ENCODE measurements at regions not wholly inside any gene's neighbourhood (a gene's known extent, or its start where the extent isn't known, plus 50 kb on each side); places are given as distances from the start of the nearest gene placed in this dataset.

DNA sequence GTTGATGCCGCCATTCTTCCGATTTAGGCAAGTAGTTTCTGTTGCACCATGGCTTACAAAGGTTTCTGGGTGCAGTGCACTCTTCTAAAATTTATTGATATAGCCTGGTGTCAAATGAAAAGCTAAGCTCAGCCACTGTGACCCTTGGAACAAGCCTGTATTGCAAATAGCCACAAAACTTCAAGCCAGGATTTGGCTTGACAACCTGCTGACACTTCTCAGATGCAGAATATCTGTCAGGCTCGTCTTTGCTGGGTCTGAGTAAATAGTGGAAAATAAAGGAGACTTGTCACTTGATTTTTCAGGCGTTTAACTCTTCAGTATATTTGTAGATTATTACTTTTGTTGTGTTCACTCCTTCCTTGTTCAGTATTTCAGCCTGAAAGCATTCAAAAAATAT lies 871.8 kb downstream of the OTOL1 start:
- BruUV-seq (replicated peaks), result no TSS peak
- Histone ChIP-seq H4K20me1 (replicated peaks; ENCODE audit: control insufficient read depth, insufficient read depth, low read length) (no peaks in the 10 kb centered on the region), H3K4me2 (ENCODE audit: insufficient read depth, low read length) (no peak overlapping the region), H3K4me3 (no peak overlapping the region), H3K27me3 (ENCODE audit: control insufficient read depth in 2 of 2, insufficient read depth in 2 of 2, low read length in 2 of 2) (no peaks in the 10 kb centered on the region), H3K27ac (ENCODE audit: extremely low read depth, low read depth, low read length) (no peak overlapping the region), H3K9me3 (replicated peaks; ENCODE audit: control insufficient read depth, insufficient read depth, low read depth, low read length) (no peaks in the 10 kb centered on the region; the same call in 1 of the 2 replicates), H3K9ac (ENCODE audit: insufficient read depth in 1 of 2, low read depth in 2 of 2, low read length in 2 of 2) (no peak overlapping the region), H3K79me2 (ENCODE audit: control insufficient read depth, insufficient read depth, low read length) (no peaks in the 10 kb centered on the region), H3K4me1 (replicated peaks in 1 of 2; ENCODE audit: control insufficient read depth in 2 of 2, insufficient read depth in 2 of 2, low read length in 2 of 2) (no peaks in the 10 kb centered on the region), H2AFZ (ENCODE audit: low read depth, low read length) (no peak overlapping the region), H3K9me1 (ENCODE audit: control insufficient read depth, insufficient read depth, low read length) (no peaks in the 10 kb centered on the region), H3K36me3 (ENCODE audit: control insufficient read depth, insufficient read depth, low read length) (no peaks in the 10 kb centered on the region)
- FAIRE-seq (no peak), ATAC-seq (no peak), DNase-seq (ENCODE audit: extremely low read depth in 1 of 4, low spot score in 3 of 4) (no peak)
- intact Hi-C loops (cut with micrococcal nuclease), result no loop called here
- CTCF ChIA-PET (ENCODE audit: low intra/inter-chr PET ratio), result no interaction called here
- WGBS (ENCODE audit: insufficient coverage, low coverage, missing lambda C conversion rate), result 3% methylated on average over 4 of the region's 4 CpGs
- in situ Hi-C loops (cut with MboI), result no loop called here
- TF ChIP-seq CHD2 (IDR thresholded peaks at IDR 0.05; ENCODE audit: low read depth, low read length) (no peak), NCOA2 (IDR thresholded peaks at IDR 0.05; ENCODE audit: partially characterized antibody in 2 of 2) (no peak), ZNF174 (CRISPR knock-in tag; IDR thresholded peaks at IDR 0.05) (no peak), DPF2 (IDR thresholded peaks at IDR 0.05) (no peak), ZEB2 (IDR thresholded peaks at IDR 0.05) (no peak), FOXK1 (CRISPR knock-in tag; IDR thresholded peaks at IDR 0.05; ENCODE audit: borderline replicate concordance) (no peak), POLR2B (IDR thresholded peaks at IDR 0.05; ENCODE audit: low read depth, partially characterized antibody) (no peak), HDAC1 (IDR thresholded peaks at IDR 0.05) (no peak), FUS (optimal IDR thresholded peaks at IDR 0.05; ENCODE audit: low read depth, low read length) (no peak), KAT7 (CRISPR knock-in tag; IDR thresholded peaks at IDR 0.05; ENCODE audit: borderline replicate concordance) (no peak), RB1 (IDR thresholded peaks at IDR 0.05; ENCODE audit: low read depth) (no peak), LEF1 (IDR thresholded peaks at IDR 0.05) (no peak), ZNF398 (CRISPR knock-in tag; IDR thresholded peaks at IDR 0.05) (no peak), RUNX1 (IDR thresholded peaks at IDR 0.05; ENCODE audit: low read depth) (no peak), ZNF668 (CRISPR knock-in tag; IDR thresholded peaks at IDR 0.05) (no peak), ZNF436 (CRISPR knock-in tag; IDR thresholded peaks at IDR 0.05) (no peak), ZNF584 (CRISPR knock-in tag; IDR thresholded peaks at IDR 0.05; ENCODE audit: low read depth) (no peak)
- TF ChIP-seq, protein P1, sequence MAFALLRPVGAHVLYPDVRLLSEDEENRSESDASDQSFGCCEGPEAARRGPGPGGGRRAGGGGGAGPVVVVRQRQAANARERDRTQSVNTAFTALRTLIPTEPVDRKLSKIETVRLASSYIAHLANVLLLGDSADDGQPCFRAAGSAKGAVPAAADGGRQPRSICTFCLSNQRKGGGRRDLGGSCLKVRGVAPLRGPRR (CRISPR knock-in tag; IDR thresholded peaks at IDR 0.05), result no peak
- POLR2A ChIA-PET, result no interaction called here
